Activated B cell treated with CpG ODN at 0.5 μM for 24 hours (primary cell): ENCODE measurements at regions not wholly inside any gene's neighbourhood (a gene's known extent, or its start where the extent isn't known, plus 50 kb on each side); places are given as distances from the start of the nearest gene placed in this dataset.

Experiments used
- ATAC-seq: fragments of 200-7000 bp; cut with Tn5 transposase; one replicate; pipeline ENCODE4 v1.10.0; 2021; ENCODE audit warnings: low read depth, mild to moderate bottlenecking, moderate library complexity
- CTCF ChIA-PET: fragments of 350-600 bp; sonication (Branson Sonifier 250); formaldehyde crosslinking; loops from one replicate; lab custom pipeline; 2021; ENCODE audit warnings: antibody characterized with exemption; lab: Charles Lee
- POLR2A ChIA-PET: fragments of 350-600 bp; sonication (Branson Sonifier 250); formaldehyde crosslinking; loops from one replicate; lab custom pipeline; 2021; ENCODE audit warnings: antibody characterized with exemption; lab: Charles Lee
- DNase-seq: peaks from one replicate; pipeline ENCODE4 v3.0.0; 2022
- H3K27ac Mint-ChIP-seq: one replicate; pipeline ENCODE4 v1.8.0; 2020; ENCODE audit warnings: mixed read lengths
- H3K27me3 Mint-ChIP-seq: one replicate; pipeline ENCODE4 v1.8.0; 2021; ENCODE audit warnings: mixed read lengths
- H3K36me3 Mint-ChIP-seq: one replicate; pipeline ENCODE4 v1.8.0; 2021; ENCODE audit warnings: low read depth, mixed read lengths
- H3K4me1 Mint-ChIP-seq: one replicate; pipeline ENCODE4 v1.8.0; 2021; ENCODE audit warnings: mixed read lengths
- H3K4me3 Mint-ChIP-seq: one replicate; pipeline ENCODE4 v1.8.0; 2020; ENCODE audit warnings: mild to moderate bottlenecking, mixed read lengths
- H3K9me3 Mint-ChIP-seq: one replicate; pipeline ENCODE4 v1.8.0; 2020; ENCODE audit warnings: mixed read lengths
- CTCF ChIP-seq: fragments of 200-600 bp; IDR thresholded peaks from one replicate; pipeline ENCODE4 v1.8.0; 2022; ENCODE audit warnings: antibody characterized with exemption, mild to moderate bottlenecking
- intact Hi-C: fragments of 100-400 bp; cut with micrococcal nuclease; formaldehyde crosslinking; loops from one replicate; pipeline ENCODE4 v1.15.1; 2024

- H3K27ac Mint-ChIP-seq, result no peak overlapping the region
- intact Hi-C loops, result no loop called here
- DNase-seq (no peak), ATAC-seq (no peak)
- H3K27me3 Mint-ChIP-seq, result no peaks in the 10 kb centered on the region
- TF ChIP-seq CTCF, result no peak
- POLR2A ChIA-PET, result no interaction called here
- no peaks in the 10 kb centered on the region for H3K4me1 Mint-ChIP-seq
- H3K4me3 Mint-ChIP-seq, result no peak overlapping the region
- peaks cover 4% of the 10 kb centered on the region for H3K9me3 Mint-ChIP-seq
- CTCF ChIA-PET, result no interaction called here
- H3K36me3 Mint-ChIP-seq, result no peaks in the 10 kb centered on the region
Measured at GRCh38 chr15:46442184-46442583, 807.4 kb downstream of the SQOR start.

GRCh38 chr15:46442901-46443590 lies 808.2 kb downstream of the SQOR start:
- no peaks in the 10 kb centered on the region for H3K36me3 Mint-ChIP-seq
- no peak overlapping the region for H3K4me3 Mint-ChIP-seq
- H3K27me3 Mint-ChIP-seq, result no peaks in the 10 kb centered on the region
- peaks cover 4% of the 10 kb centered on the region for H3K9me3 Mint-ChIP-seq
- no peak for TF ChIP-seq CTCF
- intact Hi-C loops, result no loop called here
- DNase-seq (no peak), ATAC-seq (no peak)
- CTCF ChIA-PET, result no interaction called here
- H3K27ac Mint-ChIP-seq, result no peak overlapping the region
- H3K4me1 Mint-ChIP-seq, result no peaks in the 10 kb centered on the region
- POLR2A ChIA-PET, result no interaction called here

GRCh38 chr15:46450112-46450809 lies 815.4 kb downstream of the SQOR start:
- ATAC-seq (no peak), DNase-seq (no peak)
- Mint-ChIP-seq H3K4me1 (no peaks in the 10 kb centered on the region), H3K4me3 (no peak overlapping the region), H3K9me3 (peaks cover 9% of the 10 kb centered on the region), H3K27me3 (no peaks in the 10 kb centered on the region), H3K27ac (no peak overlapping the region), H3K36me3 (no peaks in the 10 kb centered on the region)
- POLR2A ChIA-PET, result no interaction called here
- intact Hi-C loops, result no loop called here
- no peak for TF ChIP-seq CTCF
- CTCF ChIA-PET, result no interaction called here

- no peak for TF ChIP-seq CTCF
- Mint-ChIP-seq H3K36me3 (no peaks in the 10 kb centered on the region), H3K4me1 (no peaks in the 10 kb centered on the region), H3K9me3 (peaks cover 9% of the 10 kb centered on the region), H3K27ac (no peak overlapping the region), H3K4me3 (no peak overlapping the region), H3K27me3 (no peaks in the 10 kb centered on the region)
- ChIA-PET POLR2A (no interaction called here), CTCF (no interaction called here)
- intact Hi-C loops, result no loop called here
- ATAC-seq (no peak), DNase-seq (no peak)
Measured at GRCh38 chr15:46450810-46451182, 816.0 kb downstream of the SQOR start.

- CTCF ChIA-PET, result interaction anchor here (1.2 kb wide), 1 partner anchor 18 kb away, joined by 3 read pairs; no protein-coding TSS in a partner anchor
- H3K9me3 Mint-ChIP-seq, result peaks cover 9% of the 10 kb centered on the region
- TF ChIP-seq CTCF, result no peak
- intact Hi-C loops, result no loop called here
- H3K36me3 Mint-ChIP-seq, result no peaks in the 10 kb centered on the region
- no peak for ATAC-seq
- POLR2A ChIA-PET, result no interaction called here
- no peak for DNase-seq
- no peaks in the 10 kb centered on the region for H3K27me3 Mint-ChIP-seq
- no peaks in the 10 kb centered on the region for H3K4me1 Mint-ChIP-seq
- H3K4me3 Mint-ChIP-seq, result no peak overlapping the region
- H3K27ac Mint-ChIP-seq, result no peak overlapping the region
Measured at GRCh38 chr15:46452297-46452820, 817.5 kb downstream of the SQOR start.
